Bronchial epithelial cell (primary cell): ENCODE measurements at regions not wholly inside any gene's neighbourhood (a gene's known extent, or its start where the extent isn't known, plus 50 kb on each side); places are given as distances from the start of the nearest gene placed in this dataset.

Experiments used
- DNase-seq: peaks from one replicate; pipeline ENCODE4 v3.0.0-alpha.2; 2010; ENCODE audit warnings: low read depth
- FAIRE-seq: peaks from 2 replicates; lab custom pipeline; 2011; peaks lifted over from hg19 to GRCh38; lab: Jason Lieb, UNC
- H3K27me3 ChIP-seq: 2 replicates; pipeline ENCODE4 v1.5.1; 2011; ENCODE audit warnings: low read length; ENCODE audit not compliant: control insufficient read depth, insufficient read depth
- H3K36me3 ChIP-seq: 2 replicates; pipeline ENCODE4 v1.5.1; 2011; ENCODE audit warnings: low read length; ENCODE audit not compliant: control insufficient read depth, insufficient read depth
- H3K4me3 ChIP-seq: 2 replicates; pipeline ENCODE4 v1.5.1; 2011; ENCODE audit warnings: mild to moderate bottlenecking, low read depth, low read length, control low read depth
- CTCF ChIP-seq: IDR thresholded peaks from 2 replicates; pipeline ENCODE4 v1.5.1; 2011; ENCODE audit warnings: mild to moderate bottlenecking, moderate library complexity, low read length, control low read depth, inconsistent platforms; ENCODE audit not compliant: insufficient read depth, severe bottlenecking

- H3K4me3 ChIP-seq: no peak overlapping the region
- FAIRE-seq (no peak), DNase-seq (no peak)
- no peaks in the 10 kb centered on the region for H3K27me3 ChIP-seq
- H3K36me3 ChIP-seq: no peaks in the 10 kb centered on the region
- no peak for TF ChIP-seq CTCF
Observed at GRCh38 chr15:39367596-39367995, 213.3 kb upstream of the THBS1 start.

GRCh38 chr15:39369768-39370167 is 211.1 kb upstream of the THBS1 start:
- Histone ChIP-seq H3K36me3 (no peaks in the 10 kb centered on the region), H3K27me3 (no peaks in the 10 kb centered on the region), H3K4me3 (no peak overlapping the region)
- DNase-seq: no peak
- no peak for TF ChIP-seq CTCF
- no peak for FAIRE-seq

- no peak for TF ChIP-seq CTCF
- H3K27me3 ChIP-seq: no peaks in the 10 kb centered on the region
- H3K36me3 ChIP-seq: no peaks in the 10 kb centered on the region
- H3K4me3 ChIP-seq: no peak overlapping the region
- FAIRE-seq: no peak
- DNase-seq: peak; percentile 75
Observed at GRCh38 chr15:39376371-39376909, 204.4 kb upstream of the THBS1 start.

GRCh38 chr15:39381517-39381916 is 199.4 kb upstream of the THBS1 start:
- Histone ChIP-seq H3K27me3 (no peaks in the 10 kb centered on the region), H3K36me3 (no peaks in the 10 kb centered on the region), H3K4me3 (no peak overlapping the region)
- peak; percentile 34 for DNase-seq
- no peak for FAIRE-seq
- no peak for TF ChIP-seq CTCF

DNA sequence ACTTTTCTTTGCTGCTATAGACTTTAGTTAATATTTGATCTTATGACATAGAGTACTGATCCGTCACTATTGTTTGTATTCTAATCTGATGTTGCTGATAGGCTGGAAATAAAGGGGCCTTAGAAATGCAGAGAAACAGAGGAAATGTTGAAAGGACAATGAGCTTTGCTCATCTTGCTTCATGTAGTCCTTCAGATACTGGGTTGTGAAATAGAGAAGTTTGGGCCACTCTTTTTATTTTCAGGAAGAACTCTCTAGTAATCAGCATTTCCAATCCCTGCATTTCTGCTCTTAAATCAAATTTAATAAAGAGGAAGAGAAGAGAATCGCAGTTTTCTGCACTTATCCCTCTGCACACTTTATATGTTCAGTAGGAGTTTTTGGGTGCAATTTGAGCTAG is 192.8 kb upstream of the THBS1 start:
- Histone ChIP-seq H3K36me3 (no peaks in the 10 kb centered on the region), H3K4me3 (no peak overlapping the region), H3K27me3 (no peaks in the 10 kb centered on the region)
- FAIRE-seq: no peak
- no peak for DNase-seq
- TF ChIP-seq CTCF: no peak

DNA sequence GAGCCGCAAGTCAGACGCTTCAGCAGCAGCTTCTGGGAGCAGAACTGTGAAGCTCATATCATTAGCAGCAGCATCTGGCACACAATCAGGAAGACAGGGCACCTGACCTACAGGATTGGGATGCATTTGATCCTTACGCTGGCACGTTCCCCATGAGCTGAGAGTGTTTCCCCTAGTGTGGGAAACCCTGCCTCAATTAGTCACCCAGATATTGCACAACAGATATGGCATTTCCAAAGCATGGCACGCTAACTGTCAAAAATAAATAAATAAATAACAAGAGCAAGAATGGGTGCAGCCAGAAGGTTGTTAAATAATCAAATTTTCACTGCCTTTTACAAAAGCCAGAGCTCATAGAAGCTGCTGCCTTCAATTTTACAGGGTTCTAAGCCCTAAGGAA is 189.6 kb upstream of the THBS1 start:
- H3K4me3 ChIP-seq: no peak overlapping the region
- peak; percentile 92 for DNase-seq
- FAIRE-seq: no peak
- H3K36me3 ChIP-seq: no peaks in the 10 kb centered on the region
- no peak for TF ChIP-seq CTCF
- no peaks in the 10 kb centered on the region for H3K27me3 ChIP-seq
